GM12878 (cell line): ENCODE measurements at regions not wholly inside any gene's neighbourhood (a gene's known extent, or its start where the extent isn't known, plus 50 kb on each side); places are given as distances from the start of the nearest gene placed in this dataset.

ENCODE experiments used
- ATAC-seq: fragments of 200-7000 bp; cut with Tn5 transposase; 3 replicates; pipeline ENCODE4 v1.9.1; 2020; ENCODE audit warnings: mild to moderate bottlenecking, moderate library complexity
- BruUV-seq: library from RNA; stranded (reverse); fragments of 400-500 nt; replicated peaks from 2 replicates; lab custom pipeline; 2021; lab: Mats Ljungman, UMichigan
- CTCF ChIA-PET: fragments of 300-600 bp; sonication (Branson Sonifier 250); formaldehyde crosslinking; extraction: SDS; loops from one replicate; lab custom pipeline; 2021; ENCODE audit warnings: inconsistent platforms; lab: Yijun Ruan, JAX
- POLR2A ChIA-PET: fragments of 350-600 bp; formaldehyde crosslinking; extraction: SDS; loops from one replicate; lab custom pipeline; 2021; ENCODE audit warnings: inconsistent platforms; lab: Charles Lee
- RAD21 ChIA-PET: fragments of 300-600 bp; sonication (Branson Sonifier 250); formaldehyde crosslinking; loops from one replicate; lab custom pipeline; 2023; ENCODE audit warnings: antibody characterized with exemption; ENCODE audit not compliant: unreplicated experiment; lab: Charles Lee
- SMC1A ChIA-PET: fragments of 300-600 bp; sonication (Branson Sonifier 250); formaldehyde crosslinking; loops from one replicate; lab custom pipeline; 2023; ENCODE audit not compliant: unreplicated experiment, uncharacterized antibody; lab: Charles Lee
- DNase-seq: peaks from one replicate; pipeline ENCODE4 v3.0.0-alpha.2; 2011; ENCODE audit warnings: low read depth, low spot score
- FAIRE-seq: peaks from 3 replicates; lab custom pipeline; 2011; peaks lifted over from hg19 to GRCh38; lab: Jason Lieb, UNC
- H2AFZ ChIP-seq: 2 replicates; pipeline ENCODE4 v1.6.0; 2011; ENCODE audit warnings: low read depth, low read length, control low read depth; ENCODE audit not compliant: control insufficient read depth
- H3K27ac ChIP-seq: 2 replicates; pipeline ENCODE4 v1.5.1; 2011; ENCODE audit warnings: control low read depth; ENCODE audit not compliant: control insufficient read depth, insufficient read depth
- H3K27me3 ChIP-seq, 2 experiments: replicated peaks in 1 of 2; 2 replicates each; pipeline versions ENCODE4 v1.6.0 to v1.6.1; 2011; ENCODE audit warnings: low read length in 1 of 2; ENCODE audit not compliant: control insufficient read depth in 2 of 2, insufficient read depth in 2 of 2
- H3K36me3 ChIP-seq, 2 experiments: 2 replicates each; pipeline ENCODE4 v1.5.1; 2011; ENCODE audit warnings: low read length in 1 of 2; ENCODE audit not compliant: control insufficient read depth in 2 of 2, insufficient read depth in 2 of 2
- H3K4me1 ChIP-seq: 2 replicates; pipeline ENCODE4 v1.6.1; 2011; ENCODE audit warnings: mild to moderate bottlenecking, low read length, moderate library complexity, mixed read lengths; ENCODE audit not compliant: control insufficient read depth, insufficient read depth
- H3K4me2 ChIP-seq: 2 replicates; pipeline ENCODE4 v1.6.0; 2011; ENCODE audit warnings: control low read depth; ENCODE audit not compliant: control insufficient read depth, insufficient read depth
- H3K4me3 ChIP-seq: fragments of 200-600 bp; sonication (generic); 2 replicates; pipeline ENCODE4 v1.5.1; 2016
- H3K79me2 ChIP-seq: 2 replicates; pipeline ENCODE4 v1.6.0; 2011; ENCODE audit warnings: low read length; ENCODE audit not compliant: control insufficient read depth, insufficient read depth
- H3K9ac ChIP-seq: 2 replicates; pipeline ENCODE4 v1.8.0; 2011; ENCODE audit warnings: low read length, control low read depth, mixed read lengths; ENCODE audit not compliant: control insufficient read depth, insufficient read depth
- H3K9me3 ChIP-seq: replicated peaks from 3 replicates; pipeline ENCODE4 v1.5.1; 2011; ENCODE audit warnings: mild to moderate bottlenecking, low read length; ENCODE audit not compliant: control insufficient read depth, insufficient read depth
- H4K20me1 ChIP-seq: 2 replicates; pipeline ENCODE4 v1.6.0; 2011; ENCODE audit not compliant: control insufficient read depth, insufficient read depth
- BHLHE40 ChIP-seq, 2 experiments: fragments of 450-650 bp in 1 of 2; IDR thresholded peaks; 2 replicates each; pipeline ENCODE4 v1.6.1; 2011 to 2017; ENCODE audit warnings: low read depth in 2 of 2, borderline replicate concordance in 1 of 2, improper control_type of control experiment in 1 of 2, low read length in 1 of 2, mild to moderate bottlenecking in 1 of 2
- IKZF2 ChIP-seq, 2 experiments: fragments of 450-650 bp; IDR thresholded peaks; 2 replicates each; pipeline ENCODE4 v1.6.1; 2017; ENCODE audit warnings: mild to moderate bottlenecking in 2 of 2, moderate library complexity in 2 of 2
- MLLT1 ChIP-seq: fragments of 450-650 bp; IDR thresholded peaks from 2 replicates; pipeline ENCODE4 v1.6.1; 2016; ENCODE audit warnings: mild to moderate bottlenecking
- NFIC ChIP-seq: IDR thresholded peaks from 2 replicates; pipeline ENCODE4 v1.6.1; 2012; ENCODE audit warnings: low read depth, mild to moderate bottlenecking, inconsistent platforms, low read length, moderate library complexity
- RB1 ChIP-seq: fragments of 450-650 bp; formaldehyde crosslinking; IDR thresholded peaks from 2 replicates; pipeline ENCODE4 v1.6.1; 2017; ENCODE audit warnings: mild to moderate bottlenecking, borderline replicate concordance
- RBBP5 ChIP-seq: fragments of 200-600 bp; sonication (generic); conservative IDR thresholded peaks from 2 replicates; pipeline ENCODE4 v1.6.1; 2016
- ZBTB40 ChIP-seq: fragments of 450-650 bp; IDR thresholded peaks from 2 replicates; pipeline ENCODE4 v1.6.1; 2016; ENCODE audit warnings: mild to moderate bottlenecking, moderate library complexity, borderline replicate concordance
- ZNF592 ChIP-seq: fragments of 450-650 bp; IDR thresholded peaks from 2 replicates; pipeline ENCODE4 v1.6.1; 2017; ENCODE audit warnings: mild to moderate bottlenecking, moderate library complexity
- ZNF622 ChIP-seq: fragments of 450-650 bp; IDR thresholded peaks from 2 replicates; pipeline ENCODE4 v1.6.1; 2017; ENCODE audit warnings: mild to moderate bottlenecking, inconsistent platforms
- WGBS: methylation state at CpG from one replicate; pipeline ENCODE4 v1.1.6; 2016; ENCODE audit warnings: low lambda C conversion rate; ENCODE audit not compliant: insufficient replicate concordance, insufficient coverage; ENCODE audit errors: missing lambda C conversion rate; 5-methylcytosine and 5-hydroxymethylcytosine counted together
- in situ Hi-C: fragments of 300-500 bp; cut with MboI; formaldehyde crosslinking; loops from 9 replicates; pipeline ENCODE4 v1.14.3; 2018; ENCODE audit warnings: mixed read lengths
- intact Hi-C: fragments of 100-400 bp; cut with micrococcal nuclease; formaldehyde crosslinking; loops from one replicate; pipeline ENCODE4 v1.14.2; 2022; ENCODE audit not compliant: unreplicated experiment
- TF ChIP-seq, protein P1 (sequence below): fragments of 450-650 bp; conservative IDR thresholded peaks from 2 replicates; pipeline ENCODE4 v1.6.1; 2017; ENCODE audit warnings: mild to moderate bottlenecking, moderate library complexity
- TF ChIP-seq, protein P2 (sequence below): fragments of 450-650 bp; IDR thresholded peaks from 2 replicates; pipeline ENCODE4 v1.6.1; 2016; ENCODE audit warnings: mild to moderate bottlenecking

GRCh38 chr3:106092792-106093191 lies 224.0 kb upstream of the CBLB start:
- Histone ChIP-seq H3K36me3 (no peaks in the 10 kb centered on the region), H3K9me3 (no peaks in the 10 kb centered on the region; the same call in 2 of the 3 replicates), H3K4me1 (no peaks in the 10 kb centered on the region), H3K9ac (no peak overlapping the region), H3K27me3 (no peaks in the 10 kb centered on the region), H3K27ac (no peak overlapping the region), H3K79me2 (no peaks in the 10 kb centered on the region), H4K20me1 (no peaks in the 10 kb centered on the region), H2AFZ (no peak overlapping the region), H3K4me3 (no peak overlapping the region), H3K4me2 (no peak overlapping the region)
- CTCF ChIA-PET, result interaction anchor here (1.0 kb wide), 1 partner anchor 13 kb away, joined by 3 read pairs; no protein-coding TSS in a partner anchor
- in situ Hi-C loops (no loop called here), intact Hi-C loops (no loop called here)
- POLR2A ChIA-PET, result no interaction called here
- no peak for FAIRE-seq
- BruUV-seq, result no TSS peak
- DNase-seq, result no peak
- whole genome bisulfite sequencing, result 47% methylated on average over 2 of the region's 2 CpGs
- RAD21 ChIA-PET, result no interaction called here
- SMC1A ChIA-PET, result interaction anchor here (0.6 to 1.7 kb wide), 10 partner anchors 8 to 202 kb away, joined by 3 to 6 read pairs (median 4); no protein-coding TSS in a partner anchor
- no peak for ATAC-seq
- no peak for TF ChIP-seq ZNF622
- no peak for TF ChIP-seq RB1
- TF ChIP-seq, protein P1, sequence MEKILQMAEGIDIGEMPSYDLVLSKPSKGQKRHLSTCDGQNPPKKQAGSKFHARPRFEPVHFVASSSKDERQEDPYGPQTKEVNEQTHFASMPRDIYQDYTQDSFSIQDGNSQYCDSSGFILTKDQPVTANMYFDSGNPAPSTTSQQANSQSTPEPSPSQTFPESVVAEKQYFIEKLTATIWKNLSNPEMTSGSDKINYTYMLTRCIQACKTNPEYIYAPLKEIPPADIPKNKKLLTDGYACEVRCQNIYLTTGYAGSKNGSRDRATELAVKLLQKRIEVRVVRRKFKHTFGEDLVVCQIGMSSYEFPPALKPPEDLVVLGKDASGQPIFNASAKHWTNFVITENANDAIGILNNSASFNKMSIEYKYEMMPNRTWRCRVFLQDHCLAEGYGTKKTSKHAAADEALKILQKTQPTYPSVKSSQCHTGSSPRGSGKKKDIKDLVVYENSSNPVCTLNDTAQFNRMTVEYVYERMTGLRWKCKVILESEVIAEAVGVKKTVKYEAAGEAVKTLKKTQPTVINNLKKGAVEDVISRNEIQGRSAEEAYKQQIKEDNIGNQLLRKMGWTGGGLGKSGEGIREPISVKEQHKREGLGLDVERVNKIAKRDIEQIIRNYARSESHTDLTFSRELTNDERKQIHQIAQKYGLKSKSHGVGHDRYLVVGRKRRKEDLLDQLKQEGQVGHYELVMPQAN, result no peak
- TF ChIP-seq ZNF592, result no peak
- TF ChIP-seq IKZF2 (IDR thresholded peaks at IDR 0.05), result no peak
- TF ChIP-seq, protein P2, sequence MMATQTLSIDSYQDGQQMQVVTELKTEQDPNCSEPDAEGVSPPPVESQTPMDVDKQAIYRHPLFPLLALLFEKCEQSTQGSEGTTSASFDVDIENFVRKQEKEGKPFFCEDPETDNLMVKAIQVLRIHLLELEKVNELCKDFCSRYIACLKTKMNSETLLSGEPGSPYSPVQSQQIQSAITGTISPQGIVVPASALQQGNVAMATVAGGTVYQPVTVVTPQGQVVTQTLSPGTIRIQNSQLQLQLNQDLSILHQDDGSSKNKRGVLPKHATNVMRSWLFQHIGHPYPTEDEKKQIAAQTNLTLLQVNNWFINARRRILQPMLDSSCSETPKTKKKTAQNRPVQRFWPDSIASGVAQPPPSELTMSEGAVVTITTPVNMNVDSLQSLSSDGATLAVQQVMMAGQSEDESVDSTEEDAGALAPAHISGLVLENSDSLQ, result no peak
- no peak for TF ChIP-seq NFIC
- TF ChIP-seq ZBTB40, result no peak
- no peak for TF ChIP-seq MLLT1
- no peak for TF ChIP-seq BHLHE40 (IDR thresholded peaks at IDR 0.05; ENCODE audit: borderline replicate concordance in 1 of 2, low read depth in 2 of 2, low read length in 1 of 2)
- no peak for TF ChIP-seq RBBP5
- TF ChIP-seq, all 136 proteins: peak for 0
